ENCODE measurements at regions not wholly inside any gene's neighbourhood (a gene's known extent, or its start where the extent isn't known, plus 50 kb on each side); places are given as distances from the start of the nearest gene placed in this dataset.
A peak's percentile ranks its signal among the peaks of the same experiment; 100 is the strongest.

- WGBS = 22% methylated on average over 15 of the region's 15 CpGs
- H3K27ac ChIP-seq (ENCODE audit: low read length) = peak overlapping the region; percentile 86
- H3K27me3 ChIP-seq (ENCODE audit: control insufficient read depth, insufficient read depth) = no peaks in the 10 kb centered on the region
- DNase-seq = peak; percentile 18 to 73 (median 61)
- no peaks in the 10 kb centered on the region for H3K9me3 ChIP-seq (ENCODE audit: control insufficient read depth, low read length)
- peak overlapping the region; percentile 92 for H3K4me3 ChIP-seq (ENCODE audit: low read length)
- intact Hi-C loops (cut with DNase I) = loop anchor here in 2 of 4 donors (5.0 to 10.0 kb wide), 3 partner anchors 34 to 71 kb away; no protein-coding TSS in a partner anchor
- peaks cover 22% of the 10 kb centered on the region for H3K4me1 ChIP-seq (ENCODE audit: control insufficient read depth, insufficient read depth, low read length)
- ATAC-seq = no peak
These were observed 74.4 kb upstream of the PPARA start for GRCh38 chr22:46075764-46076531.

GRCh38 chr22:46076651-46077339 is 73.5 kb upstream of the PPARA start:
- Histone ChIP-seq H3K4me1 (ENCODE audit: control insufficient read depth, insufficient read depth, low read length) (peaks cover 22% of the 10 kb centered on the region), H3K9me3 (ENCODE audit: control insufficient read depth, low read length) (no peaks in the 10 kb centered on the region), H3K27ac (ENCODE audit: low read length) (peak overlapping the region; percentile 86), H3K27me3 (ENCODE audit: control insufficient read depth, insufficient read depth) (no peaks in the 10 kb centered on the region), H3K4me3 (ENCODE audit: low read length) (peak overlapping the region; percentile 92)
- DNase-seq (peak; percentile 43 to 82 (median 78)), ATAC-seq (peak in 1 of 2 donors; percentile 5)
- WGBS = 17% methylated on average over 23 of the region's 23 CpGs
- intact Hi-C loops (cut with DNase I) = loop anchor here in 2 of 4 donors (5.0 to 10.0 kb wide), 3 partner anchors 34 to 72 kb away; no protein-coding TSS in a partner anchor

GRCh38 chr22:46077669-46078099 is 72.6 kb upstream of the PPARA start:
- intact Hi-C loops (cut with DNase I) = loop anchor here in 2 of 4 donors (5.0 to 10.0 kb wide), 3 partner anchors 35 to 73 kb away; no protein-coding TSS in a partner anchor
- DNase-seq (peak; percentile 15 to 66 (median 55)), ATAC-seq (no peak)
- H3K27me3 ChIP-seq (ENCODE audit: control insufficient read depth, insufficient read depth) = no peaks in the 10 kb centered on the region
- H3K4me1 ChIP-seq (ENCODE audit: control insufficient read depth, insufficient read depth, low read length) = peaks cover 22% of the 10 kb centered on the region
- WGBS = 16% methylated on average over 12 of the region's 12 CpGs
- H3K9me3 ChIP-seq (ENCODE audit: control insufficient read depth, low read length) = no peaks in the 10 kb centered on the region
- peak overlapping the region; percentile 86 for H3K27ac ChIP-seq (ENCODE audit: low read length)
- H3K4me3 ChIP-seq (ENCODE audit: low read length) = peak overlapping the region; percentile 92

- Histone ChIP-seq H3K9me3 (ENCODE audit: control insufficient read depth, low read length) (no peaks in the 10 kb centered on the region), H3K4me1 (ENCODE audit: control insufficient read depth, insufficient read depth, low read length) (peaks cover 22% of the 10 kb centered on the region), H3K4me3 (ENCODE audit: low read length) (peak overlapping the region; percentile 92), H3K27ac (ENCODE audit: low read length) (peak overlapping the region; percentile 94), H3K27me3 (ENCODE audit: control insufficient read depth, insufficient read depth) (no peaks in the 10 kb centered on the region)
- ATAC-seq (peak; percentile 60 to 63), DNase-seq (peak; percentile 82 to 91 (median 88))
- 19% methylated on average over 40 of the region's 40 CpGs for WGBS
- intact Hi-C loops (cut with DNase I) = loop anchor here in 2 of 4 donors (5.0 to 10.0 kb wide), 3 partner anchors 34 to 74 kb away; no protein-coding TSS in a partner anchor
These were observed 71.9 kb upstream of the PPARA start for GRCh38 chr22:46078241-46079092.

GRCh38 chr22:46079093-46079860 is 71.0 kb upstream of the PPARA start:
- H3K4me1 ChIP-seq (ENCODE audit: control insufficient read depth, insufficient read depth, low read length) = peaks cover 22% of the 10 kb centered on the region
- DNase-seq (peak; percentile 35 to 69 (median 68)), ATAC-seq (peak in 1 of 2 donors; percentile 3)
- 32% methylated on average over 21 of the region's 21 CpGs for WGBS
- peak overlapping the region; percentile 60 for H3K4me3 ChIP-seq (ENCODE audit: low read length)
- no peaks in the 10 kb centered on the region for H3K9me3 ChIP-seq (ENCODE audit: control insufficient read depth, low read length)
- H3K27ac ChIP-seq (ENCODE audit: low read length) = peak overlapping the region; percentile 94
- intact Hi-C loops (cut with DNase I) = loop anchor here in 2 of 4 donors (5.0 to 10.0 kb wide), 3 partner anchors 33 to 74 kb away; no protein-coding TSS in a partner anchor
- H3K27me3 ChIP-seq (ENCODE audit: control insufficient read depth, insufficient read depth) = no peaks in the 10 kb centered on the region

- Histone ChIP-seq H3K27me3 (ENCODE audit: control insufficient read depth, insufficient read depth) (no peaks in the 10 kb centered on the region), H3K9me3 (ENCODE audit: control insufficient read depth, low read length) (no peaks in the 10 kb centered on the region), H3K4me1 (ENCODE audit: control insufficient read depth, insufficient read depth, low read length) (peaks cover 22% of the 10 kb centered on the region), H3K4me3 (ENCODE audit: low read length) (peak overlapping the region; percentile 60), H3K27ac (ENCODE audit: low read length) (peak overlapping the region; percentile 94)
- WGBS = 24% methylated on average over 57 of the region's 57 CpGs
- ATAC-seq = peak; percentile 74 to 75
- peak; percentile 89 to 91 (median 91) for DNase-seq
- intact Hi-C loops (cut with DNase I) = loop anchor here in 2 of 4 donors (5.0 to 10.0 kb wide), 3 partner anchors 32 to 75 kb away; no protein-coding TSS in a partner anchor
These were observed 70.2 kb upstream of the PPARA start for GRCh38 chr22:46079861-46080821.

- peak; percentile 33 to 72 (median 62) for DNase-seq
- peak overlapping the region; percentile 60 for H3K4me3 ChIP-seq (ENCODE audit: low read length)
- no peak for ATAC-seq
- H3K9me3 ChIP-seq (ENCODE audit: control insufficient read depth, low read length) = no peaks in the 10 kb centered on the region
- intact Hi-C loops (cut with DNase I) = no loop called here
- H3K27ac ChIP-seq (ENCODE audit: low read length) = peak overlapping the region; percentile 83
- H3K27me3 ChIP-seq (ENCODE audit: control insufficient read depth, insufficient read depth) = no peaks in the 10 kb centered on the region
- 32% methylated on average over 25 of the region's 25 CpGs for WGBS
- peaks cover 23% of the 10 kb centered on the region for H3K4me1 ChIP-seq (ENCODE audit: control insufficient read depth, insufficient read depth, low read length)
These were observed 69.1 kb upstream of the PPARA start for GRCh38 chr22:46081036-46081830.

GRCh38 chr22:46081831-46082210 is 68.5 kb upstream of the PPARA start:
- peaks cover 26% of the 10 kb centered on the region for H3K4me1 ChIP-seq (ENCODE audit: control insufficient read depth, insufficient read depth, low read length)
- peak overlapping the region; percentile 83 for H3K27ac ChIP-seq (ENCODE audit: low read length)
- H3K27me3 ChIP-seq (ENCODE audit: control insufficient read depth, insufficient read depth) = no peaks in the 10 kb centered on the region
- DNase-seq (peak in 2 of 3 donors; percentile 52 to 74), ATAC-seq (no peak)
- intact Hi-C loops (cut with DNase I) = no loop called here
- no peaks in the 10 kb centered on the region for H3K9me3 ChIP-seq (ENCODE audit: control insufficient read depth, low read length)
- 22% methylated on average over 18 of the region's 18 CpGs for WGBS
- peak overlapping the region; percentile 60 for H3K4me3 ChIP-seq (ENCODE audit: low read length)
